ENCODE measurements at regions not wholly inside any gene's neighbourhood (a gene's known extent, or its start where the extent isn't known, plus 50 kb on each side); places are given as distances from the start of the nearest gene placed in this dataset.

DNA sequence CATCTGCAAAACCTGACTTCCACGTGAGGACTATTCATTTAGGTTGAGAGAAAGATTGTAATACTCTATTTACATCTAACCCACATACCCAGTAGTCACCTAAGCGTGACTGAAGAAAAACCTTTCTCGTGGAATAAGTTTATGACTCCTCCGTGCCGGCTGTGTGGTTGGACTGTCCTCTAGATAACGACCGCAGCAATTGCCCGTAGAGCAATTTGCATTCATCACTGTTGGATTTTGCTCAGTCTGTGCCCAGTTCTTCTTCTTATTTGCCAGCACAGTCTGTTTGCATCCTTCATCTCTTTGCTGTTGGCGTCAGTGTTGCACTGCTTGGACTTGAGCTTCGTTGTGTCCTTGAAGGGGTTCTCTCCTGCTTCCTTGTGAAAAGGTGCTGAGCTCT is 131.3 kb downstream of the CYB561 start:
- no peak overlapping the region for H3K27ac ChIP-seq (ENCODE audit: low read depth, low read length)
- H3K4me3 ChIP-seq (ENCODE audit: low read length): no peak overlapping the region
- WGBS: 95% methylated on average over 9 of the region's 10 CpGs
- no peaks in the 10 kb centered on the region for H3K27me3 ChIP-seq (ENCODE audit: insufficient read depth, low read length)
- H3K9ac ChIP-seq (ENCODE audit: low read depth, low read length): no peak overlapping the region
- H3K4me1 ChIP-seq (ENCODE audit: insufficient read depth, low read length): no peaks in the 10 kb centered on the region
- H3K36me3 ChIP-seq (ENCODE audit: insufficient read depth, low read length): no peaks in the 10 kb centered on the region
- H3K9me3 ChIP-seq (ENCODE audit: insufficient read depth, low read depth, low read length): peaks cover 6% of the 10 kb centered on the region; the same call in 1 of the 2 replicates

DNA sequence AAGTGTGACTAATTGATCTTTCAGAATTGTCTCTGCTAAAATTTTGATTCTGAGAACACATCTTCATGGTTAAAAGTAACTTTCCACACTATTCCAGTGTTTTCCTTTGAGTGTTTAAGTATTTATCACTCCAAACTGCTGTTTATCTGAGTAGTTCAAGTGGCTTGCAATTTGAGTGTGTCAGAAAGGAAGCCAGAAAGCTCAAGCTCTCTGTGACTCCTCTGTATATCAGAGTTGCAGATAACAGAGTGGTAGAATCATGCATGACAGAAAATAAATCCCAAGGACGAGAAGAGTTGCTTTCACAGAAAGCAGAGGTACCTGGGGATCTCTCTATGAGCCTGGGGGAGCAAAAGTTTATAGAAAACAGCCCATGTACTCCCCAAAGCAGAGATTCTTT is 130.0 kb downstream of the CYB561 start:
- Histone ChIP-seq H3K4me1 (ENCODE audit: insufficient read depth, low read length) (no peaks in the 10 kb centered on the region), H3K27me3 (ENCODE audit: insufficient read depth, low read length) (no peaks in the 10 kb centered on the region), H3K9me3 (ENCODE audit: insufficient read depth, low read depth, low read length) (no peaks in the 10 kb centered on the region), H3K27ac (ENCODE audit: low read depth, low read length) (no peak overlapping the region), H3K36me3 (ENCODE audit: insufficient read depth, low read length) (no peaks in the 10 kb centered on the region), H3K4me3 (ENCODE audit: low read length) (no peak overlapping the region), H3K9ac (ENCODE audit: low read depth, low read length) (no peak overlapping the region)
- WGBS: 94% methylated on average over 1 of the region's 1 CpG

DNA sequence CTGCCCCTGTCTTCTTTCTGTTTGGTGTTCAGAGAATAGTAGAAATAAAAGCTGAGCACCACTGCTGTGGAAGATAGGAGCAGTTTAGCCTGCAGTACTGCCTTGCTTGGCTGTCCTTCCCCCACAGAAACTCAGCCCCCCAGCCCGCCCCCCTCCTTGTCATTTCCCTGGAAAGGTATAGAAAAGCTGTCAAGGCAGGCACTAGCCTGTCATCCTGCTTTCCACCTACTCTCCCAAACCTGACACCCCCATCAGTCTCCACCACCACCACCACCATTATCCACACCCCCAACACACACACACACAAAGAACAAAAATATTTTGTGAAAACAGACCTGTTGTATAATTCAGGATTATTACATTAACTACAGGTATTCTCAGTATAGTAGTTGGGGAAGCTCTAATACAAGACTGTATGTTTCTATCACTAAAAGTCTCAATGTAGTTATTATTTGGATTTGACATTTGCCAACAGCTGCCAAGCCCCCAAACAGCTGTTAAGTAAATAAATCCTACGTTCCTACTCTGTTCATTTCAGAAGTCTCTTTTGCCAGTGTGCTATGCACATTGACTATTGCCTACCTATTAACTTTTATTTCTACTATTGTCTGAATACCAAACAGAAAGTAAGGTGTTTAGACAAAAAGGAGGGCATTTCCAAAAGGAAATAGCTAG is 128.8 kb downstream of the CYB561 start:
- H3K27ac ChIP-seq (ENCODE audit: low read depth, low read length): no peak overlapping the region
- no peaks in the 10 kb centered on the region for H3K9me3 ChIP-seq (ENCODE audit: insufficient read depth, low read depth, low read length)
- H3K9ac ChIP-seq (ENCODE audit: low read depth, low read length): no peak overlapping the region
- WGBS: 84% methylated on average over 2 of the region's 2 CpGs
- no peak overlapping the region for H3K4me3 ChIP-seq (ENCODE audit: low read length)
- no peaks in the 10 kb centered on the region for H3K4me1 ChIP-seq (ENCODE audit: insufficient read depth, low read length)
- H3K27me3 ChIP-seq (ENCODE audit: insufficient read depth, low read length): no peaks in the 10 kb centered on the region
- H3K36me3 ChIP-seq (ENCODE audit: insufficient read depth, low read length): no peaks in the 10 kb centered on the region

DNA sequence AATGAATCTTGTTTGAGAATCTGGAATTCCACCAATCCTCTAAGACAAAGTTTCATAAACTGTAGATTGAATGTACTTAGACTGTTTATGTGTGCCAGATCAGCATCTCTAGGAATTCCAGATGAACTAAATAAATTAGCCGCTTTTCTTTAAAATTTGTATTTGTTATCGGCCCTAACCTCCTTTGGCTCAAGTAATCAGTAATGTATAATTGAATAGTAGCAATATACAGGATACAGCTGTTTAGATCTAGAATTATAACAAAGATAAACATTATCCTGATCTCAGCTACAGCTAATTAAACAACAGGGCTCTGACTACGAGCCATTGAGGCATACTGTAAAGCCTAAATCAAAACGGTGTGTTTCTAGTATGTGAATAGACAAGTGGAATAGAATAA is 120.3 kb downstream of the CYB561 start:
- 96% methylated on average over 3 of the region's 4 CpGs for WGBS
- Histone ChIP-seq H3K27me3 (ENCODE audit: insufficient read depth, low read length) (no peaks in the 10 kb centered on the region), H3K9ac (ENCODE audit: low read depth, low read length) (no peak overlapping the region), H3K36me3 (ENCODE audit: insufficient read depth, low read length) (no peaks in the 10 kb centered on the region), H3K4me3 (ENCODE audit: low read length) (no peak overlapping the region), H3K27ac (ENCODE audit: low read depth, low read length) (no peak overlapping the region), H3K4me1 (ENCODE audit: insufficient read depth, low read length) (no peaks in the 10 kb centered on the region), H3K9me3 (ENCODE audit: insufficient read depth, low read depth, low read length) (no peaks in the 10 kb centered on the region)

DNA sequence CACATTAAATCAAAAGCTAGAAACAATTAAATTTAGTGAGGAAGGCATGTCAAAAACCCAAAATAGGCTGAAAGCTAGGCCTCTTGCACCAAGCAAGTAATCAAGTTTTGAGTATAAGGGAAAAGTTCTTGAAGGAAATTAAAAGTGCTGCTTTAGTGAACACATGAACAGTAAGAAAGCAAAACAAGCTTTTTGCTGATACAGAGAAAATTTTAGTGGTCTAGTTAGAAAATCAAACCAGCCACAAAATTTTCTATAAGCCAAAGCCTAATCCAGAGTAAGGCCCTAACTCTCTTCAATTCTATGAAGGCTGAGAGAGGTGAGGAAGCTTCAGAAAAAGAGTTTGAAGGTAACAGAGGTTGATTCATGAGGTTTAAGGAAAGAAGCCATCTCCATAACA is 116.2 kb downstream of the CYB561 start:
- Histone ChIP-seq H3K27me3 (ENCODE audit: insufficient read depth, low read length) (no peaks in the 10 kb centered on the region), H3K4me1 (ENCODE audit: insufficient read depth, low read length) (no peaks in the 10 kb centered on the region), H3K4me3 (ENCODE audit: low read length) (no peak overlapping the region), H3K9me3 (ENCODE audit: insufficient read depth, low read depth, low read length) (no peaks in the 10 kb centered on the region), H3K36me3 (ENCODE audit: insufficient read depth, low read length) (no peaks in the 10 kb centered on the region), H3K27ac (ENCODE audit: low read depth, low read length) (no peak overlapping the region), H3K9ac (ENCODE audit: low read depth, low read length) (no peak overlapping the region)

DNA sequence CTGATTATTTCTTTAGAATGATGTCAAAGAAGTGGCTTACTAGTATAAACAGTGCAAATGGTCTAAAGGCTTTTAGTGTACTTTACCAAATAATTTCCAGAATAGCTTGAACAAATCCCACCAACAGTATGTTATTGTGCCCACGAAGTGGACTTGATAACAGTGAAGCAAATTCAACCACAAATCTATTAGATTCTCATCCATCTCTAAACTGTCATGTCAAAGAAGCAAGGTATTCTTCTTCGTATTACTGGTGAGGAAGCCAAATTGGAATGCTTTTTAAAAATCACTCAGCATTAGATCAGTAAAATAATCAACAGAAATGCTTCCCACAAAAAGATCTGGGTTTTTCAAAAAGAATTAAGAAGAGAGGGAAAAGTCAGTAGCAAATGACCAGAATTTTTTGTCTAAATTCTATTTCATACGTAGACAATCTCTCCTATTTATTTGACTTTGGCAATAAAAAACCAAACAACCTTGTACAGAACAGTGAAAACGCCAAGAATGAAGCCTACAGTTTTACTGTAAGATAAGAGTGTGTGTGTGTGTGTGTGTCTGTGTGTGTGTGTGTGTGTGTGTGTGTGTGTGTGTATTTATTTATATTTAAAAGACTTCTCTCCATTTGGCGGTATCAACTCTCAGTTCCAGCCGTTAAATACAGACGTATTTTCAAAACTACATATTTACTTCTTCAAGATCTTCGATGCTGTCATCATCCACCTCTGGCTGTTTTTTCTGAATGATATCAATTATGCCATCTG is 114.6 kb downstream of the CYB561 start:
- H3K4me3 ChIP-seq (ENCODE audit: low read length): no peak overlapping the region
- H3K4me1 ChIP-seq (ENCODE audit: insufficient read depth, low read length): no peaks in the 10 kb centered on the region
- H3K9ac ChIP-seq (ENCODE audit: low read depth, low read length): no peak overlapping the region
- H3K9me3 ChIP-seq (ENCODE audit: insufficient read depth, low read depth, low read length): no peaks in the 10 kb centered on the region
- H3K27me3 ChIP-seq (ENCODE audit: insufficient read depth, low read length): no peaks in the 10 kb centered on the region
- H3K36me3 ChIP-seq (ENCODE audit: insufficient read depth, low read length): no peaks in the 10 kb centered on the region
- WGBS: 92% methylated on average over 7 of the region's 8 CpGs
- H3K27ac ChIP-seq (ENCODE audit: low read depth, low read length): no peak overlapping the region

DNA sequence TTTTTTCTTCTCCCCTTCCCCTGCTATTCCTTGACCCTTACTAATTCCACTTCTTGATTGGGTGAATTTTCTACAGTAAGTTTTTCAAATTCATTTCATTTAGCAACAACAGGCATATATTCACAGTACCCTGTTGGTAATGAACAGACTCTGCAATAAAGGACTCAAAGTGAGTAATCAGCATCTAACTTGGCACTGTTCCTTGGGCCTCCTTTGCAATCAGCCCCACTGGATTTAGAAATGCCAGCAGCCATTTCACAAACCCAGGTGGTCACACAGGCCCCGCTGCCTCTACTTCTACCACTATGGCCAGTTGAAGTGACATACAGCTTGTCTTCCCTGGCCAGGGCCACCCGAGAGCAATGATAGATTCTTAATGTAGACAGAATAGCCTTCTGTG is 113.8 kb downstream of the CYB561 start:
- Histone ChIP-seq H3K4me1 (ENCODE audit: insufficient read depth, low read length) (no peaks in the 10 kb centered on the region), H3K27ac (ENCODE audit: low read depth, low read length) (no peak overlapping the region), H3K27me3 (ENCODE audit: insufficient read depth, low read length) (no peaks in the 10 kb centered on the region), H3K4me3 (ENCODE audit: low read length) (no peak overlapping the region), H3K9ac (ENCODE audit: low read depth, low read length) (no peak overlapping the region), H3K9me3 (ENCODE audit: insufficient read depth, low read depth, low read length) (no peaks in the 10 kb centered on the region), H3K36me3 (ENCODE audit: insufficient read depth, low read length) (no peaks in the 10 kb centered on the region)
- WGBS: 96% methylated on average over 2 of the region's 2 CpGs

DNA sequence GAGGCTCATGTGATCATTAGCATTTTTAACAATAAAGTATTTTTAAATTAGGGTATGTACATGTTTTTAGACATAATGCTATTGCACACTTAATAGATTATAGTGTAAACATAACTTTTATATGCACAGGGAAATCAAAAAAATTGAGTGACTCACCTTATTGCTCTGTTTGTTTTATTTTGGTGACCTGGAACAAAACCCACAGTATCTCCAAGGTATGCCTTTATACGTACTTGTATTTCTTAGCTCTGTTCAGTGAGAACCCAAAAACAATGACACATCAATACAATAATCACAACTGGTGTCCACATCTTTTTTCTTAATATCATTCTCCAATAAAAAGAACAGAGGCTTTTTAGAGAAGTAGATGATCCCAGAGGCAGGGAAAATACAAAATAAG is 112.2 kb downstream of the CYB561 start:
- Histone ChIP-seq H3K27ac (ENCODE audit: low read depth, low read length) (no peak overlapping the region), H3K9ac (ENCODE audit: low read depth, low read length) (no peak overlapping the region), H3K36me3 (ENCODE audit: insufficient read depth, low read length) (no peaks in the 10 kb centered on the region), H3K9me3 (ENCODE audit: insufficient read depth, low read depth, low read length) (no peaks in the 10 kb centered on the region), H3K27me3 (ENCODE audit: insufficient read depth, low read length) (no peaks in the 10 kb centered on the region), H3K4me3 (ENCODE audit: low read length) (no peak overlapping the region), H3K4me1 (ENCODE audit: insufficient read depth, low read length) (no peaks in the 10 kb centered on the region)
- 100% methylated on average over 1 of the region's 1 CpG for WGBS

DNA sequence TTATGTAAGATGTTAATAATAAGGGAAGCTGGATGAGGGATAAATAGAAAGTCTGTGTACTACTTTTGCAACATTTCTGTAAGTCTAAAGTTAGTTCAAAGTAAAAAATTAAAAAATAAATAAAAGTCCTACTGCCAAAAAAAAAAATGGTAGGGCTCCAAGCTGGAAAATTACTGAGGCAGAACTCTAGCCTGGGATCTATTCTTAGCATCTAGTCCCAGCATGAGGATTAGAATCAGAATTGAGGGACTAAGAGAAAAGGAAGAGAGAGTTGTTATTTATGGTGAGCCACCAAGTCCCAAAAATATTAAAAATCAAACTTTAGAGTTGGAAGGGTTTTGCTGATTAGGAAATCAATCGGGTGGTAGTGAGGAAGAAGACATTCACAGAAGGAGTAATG is 110.3 kb downstream of the CYB561 start:
- Histone ChIP-seq H3K4me1 (ENCODE audit: insufficient read depth, low read length) (no peaks in the 10 kb centered on the region), H3K27ac (ENCODE audit: low read depth, low read length) (no peak overlapping the region), H3K4me3 (ENCODE audit: low read length) (no peak overlapping the region), H3K27me3 (ENCODE audit: insufficient read depth, low read length) (no peaks in the 10 kb centered on the region), H3K9me3 (ENCODE audit: insufficient read depth, low read depth, low read length) (no peaks in the 10 kb centered on the region), H3K36me3 (ENCODE audit: insufficient read depth, low read length) (no peaks in the 10 kb centered on the region), H3K9ac (ENCODE audit: low read depth, low read length) (no peak overlapping the region)
- WGBS: 100% methylated on average over 1 of the region's 1 CpG

DNA sequence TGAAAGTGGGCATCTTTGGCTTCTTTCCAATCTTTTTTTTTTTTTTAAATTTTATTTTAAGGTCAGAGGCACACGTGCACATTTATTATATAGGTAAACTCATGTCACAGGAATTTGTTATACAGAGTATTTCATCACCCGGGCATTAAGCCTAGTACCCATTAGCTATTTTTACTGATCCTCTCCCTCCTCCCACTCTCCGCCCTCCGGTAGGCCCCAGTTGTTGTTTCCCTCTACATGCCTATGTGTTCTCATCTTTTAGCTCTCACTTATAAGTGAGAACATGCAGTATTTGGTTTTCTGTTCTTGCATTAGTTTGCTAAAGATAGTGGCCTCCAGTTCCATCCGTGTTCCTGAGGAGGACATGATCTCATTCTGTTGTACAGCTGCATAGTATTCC is 108.5 kb downstream of the CYB561 start:
- no peak overlapping the region for H3K9ac ChIP-seq (ENCODE audit: low read depth, low read length)
- H3K27ac ChIP-seq (ENCODE audit: low read depth, low read length): no peak overlapping the region
- H3K9me3 ChIP-seq (ENCODE audit: insufficient read depth, low read depth, low read length): no peaks in the 10 kb centered on the region
- H3K4me3 ChIP-seq (ENCODE audit: low read length): no peak overlapping the region
- H3K27me3 ChIP-seq (ENCODE audit: insufficient read depth, low read length): no peaks in the 10 kb centered on the region
- no peaks in the 10 kb centered on the region for H3K36me3 ChIP-seq (ENCODE audit: insufficient read depth, low read length)
- H3K4me1 ChIP-seq (ENCODE audit: insufficient read depth, low read length): no peaks in the 10 kb centered on the region
- WGBS: 97% methylated on average over 4 of the region's 5 CpGs

DNA sequence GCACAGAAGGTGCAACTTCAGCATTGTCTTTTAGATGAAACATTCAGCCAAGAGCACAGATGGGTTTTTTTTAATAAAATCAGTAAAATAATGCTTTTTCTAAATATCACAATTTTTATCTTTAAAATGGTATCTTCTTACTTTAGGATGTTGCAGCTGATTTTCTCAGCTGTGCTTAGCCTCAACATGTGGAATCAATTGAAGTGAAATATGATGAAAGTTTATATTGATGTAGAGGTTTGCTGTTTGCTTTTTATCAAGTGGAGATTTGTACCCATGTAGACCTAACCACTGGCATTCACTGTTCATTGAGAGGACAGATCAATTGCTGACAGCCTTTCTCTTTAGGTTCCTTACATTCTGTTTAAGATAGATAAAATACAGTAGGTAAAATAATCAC is 107.8 kb downstream of the CYB561 start:
- no peaks in the 10 kb centered on the region for H3K36me3 ChIP-seq (ENCODE audit: insufficient read depth, low read length)
- no peak overlapping the region for H3K27ac ChIP-seq (ENCODE audit: low read depth, low read length)
- H3K27me3 ChIP-seq (ENCODE audit: insufficient read depth, low read length): no peaks in the 10 kb centered on the region
- H3K9me3 ChIP-seq (ENCODE audit: insufficient read depth, low read depth, low read length): no peaks in the 10 kb centered on the region
- H3K4me3 ChIP-seq (ENCODE audit: low read length): no peak overlapping the region
- no peak overlapping the region for H3K9ac ChIP-seq (ENCODE audit: low read depth, low read length)
- H3K4me1 ChIP-seq (ENCODE audit: insufficient read depth, low read length): no peaks in the 10 kb centered on the region

DNA sequence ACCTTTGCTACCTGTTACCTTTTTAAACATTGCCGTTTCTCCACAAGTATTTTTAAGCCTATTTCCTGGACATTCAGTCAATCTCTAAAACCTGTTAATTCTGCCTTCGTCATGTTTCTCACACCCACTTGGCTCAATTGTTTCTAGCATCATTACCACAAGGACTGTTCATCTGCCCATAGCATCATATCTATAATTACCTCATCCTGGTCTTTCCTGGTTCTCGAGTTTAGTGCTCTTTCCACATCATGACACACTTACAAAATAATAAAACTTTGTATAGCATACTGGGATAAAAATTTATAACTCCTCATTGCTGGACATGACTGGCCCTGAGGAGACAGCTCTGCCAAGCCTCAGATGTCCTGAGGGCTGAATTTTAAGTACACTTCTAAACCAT is 104.8 kb downstream of the CYB561 start:
- Histone ChIP-seq H3K9ac (ENCODE audit: low read depth, low read length) (no peak overlapping the region), H3K27ac (ENCODE audit: low read depth, low read length) (no peak overlapping the region), H3K9me3 (ENCODE audit: insufficient read depth, low read depth, low read length) (no peaks in the 10 kb centered on the region), H3K36me3 (ENCODE audit: insufficient read depth, low read length) (no peaks in the 10 kb centered on the region), H3K27me3 (ENCODE audit: insufficient read depth, low read length) (no peaks in the 10 kb centered on the region), H3K4me1 (ENCODE audit: insufficient read depth, low read length) (no peaks in the 10 kb centered on the region), H3K4me3 (ENCODE audit: low read length) (no peak overlapping the region)
- WGBS: 93% methylated on average over 3 of the region's 3 CpGs

All from HUES64 (cell line).